Cardiac fibroblast (primary cell): ENCODE measurements at regions not wholly inside any gene's neighbourhood (a gene's known extent, or its start where the extent isn't known, plus 50 kb on each side); places are given as distances from the start of the nearest gene placed in this dataset.

Experiments
- DNase-seq, 2 donors: peaks; one replicate each; pipeline versions ENCODE4 v3.0.0 to v3.0.0-alpha.2; 2010; ENCODE audit warnings: low read depth in 2 of 2
- H3K4me3 ChIP-seq, 2 donors: replicated peaks in 1 of 2; 1 replicate in 1 of 2; 2 replicates in 1 of 2; pipeline ENCODE4 v1.5.1; 2011; ENCODE audit warnings: low read depth in 2 of 2, low read length in 2 of 2, mild to moderate bottlenecking in 2 of 2, moderate library complexity in 1 of 2
- TF ChIP-seq, protein P1 (sequence below): IDR thresholded peaks from one replicate; pipeline ENCODE4 v1.5.1; 2011; ENCODE audit warnings: low read depth, mild to moderate bottlenecking, low read length, inconsistent platforms

DNA sequence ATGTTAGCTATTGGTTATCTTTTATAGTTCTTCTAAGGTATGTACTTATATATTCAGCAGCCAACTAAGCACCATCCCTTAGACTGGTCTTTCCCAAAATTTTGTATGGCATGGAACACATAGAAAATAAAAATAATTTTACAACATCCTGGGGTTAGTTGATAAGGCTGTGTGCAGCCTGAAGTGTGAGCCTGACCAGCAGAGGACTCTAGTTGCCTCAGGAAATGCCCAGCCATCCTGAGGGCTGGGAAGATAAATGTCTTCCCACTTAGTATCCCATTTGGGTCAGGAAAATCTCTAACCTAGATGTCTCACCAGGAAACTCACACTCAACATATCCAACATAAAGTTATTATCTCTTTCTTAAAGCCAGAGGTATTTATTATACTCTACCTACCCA is 251.4 kb upstream of the POF1B start:
- TF ChIP-seq, protein P1, sequence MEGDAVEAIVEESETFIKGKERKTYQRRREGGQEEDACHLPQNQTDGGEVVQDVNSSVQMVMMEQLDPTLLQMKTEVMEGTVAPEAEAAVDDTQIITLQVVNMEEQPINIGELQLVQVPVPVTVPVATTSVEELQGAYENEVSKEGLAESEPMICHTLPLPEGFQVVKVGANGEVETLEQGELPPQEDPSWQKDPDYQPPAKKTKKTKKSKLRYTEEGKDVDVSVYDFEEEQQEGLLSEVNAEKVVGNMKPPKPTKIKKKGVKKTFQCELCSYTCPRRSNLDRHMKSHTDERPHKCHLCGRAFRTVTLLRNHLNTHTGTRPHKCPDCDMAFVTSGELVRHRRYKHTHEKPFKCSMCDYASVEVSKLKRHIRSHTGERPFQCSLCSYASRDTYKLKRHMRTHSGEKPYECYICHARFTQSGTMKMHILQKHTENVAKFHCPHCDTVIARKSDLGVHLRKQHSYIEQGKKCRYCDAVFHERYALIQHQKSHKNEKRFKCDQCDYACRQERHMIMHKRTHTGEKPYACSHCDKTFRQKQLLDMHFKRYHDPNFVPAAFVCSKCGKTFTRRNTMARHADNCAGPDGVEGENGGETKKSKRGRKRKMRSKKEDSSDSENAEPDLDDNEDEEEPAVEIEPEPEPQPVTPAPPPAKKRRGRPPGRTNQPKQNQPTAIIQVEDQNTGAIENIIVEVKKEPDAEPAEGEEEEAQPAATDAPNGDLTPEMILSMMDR = no peak
- no peak for DNase-seq

DNA sequence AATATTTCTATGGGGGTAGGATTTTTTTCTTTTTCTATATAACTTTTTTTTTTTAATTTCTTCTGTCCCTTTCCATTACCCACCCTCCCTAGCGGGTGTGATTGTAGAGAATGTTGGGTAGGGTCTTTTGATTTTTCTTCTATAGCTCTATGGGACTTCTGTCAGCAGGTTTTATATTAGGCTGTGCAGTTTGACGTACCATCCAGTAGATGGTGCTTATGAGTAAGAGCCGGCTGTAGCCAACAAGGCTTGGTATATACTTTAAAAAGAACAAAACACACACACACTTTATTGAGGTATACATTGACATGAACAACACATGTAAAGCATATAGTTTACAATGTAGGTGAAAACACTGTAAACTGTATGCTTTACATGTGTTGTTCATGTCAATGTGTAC is 247.9 kb upstream of the POF1B start:
- TF ChIP-seq, protein P1 = peak; percentile 43
- H3K4me3 ChIP-seq = no peak overlapping the region
- DNase-seq = peak in 1 of 2 donors; percentile 7

More for the DNA sequence above, 251.4 kb upstream of the POF1B start:
- H3K4me3 ChIP-seq = no peak overlapping the region

DNA sequence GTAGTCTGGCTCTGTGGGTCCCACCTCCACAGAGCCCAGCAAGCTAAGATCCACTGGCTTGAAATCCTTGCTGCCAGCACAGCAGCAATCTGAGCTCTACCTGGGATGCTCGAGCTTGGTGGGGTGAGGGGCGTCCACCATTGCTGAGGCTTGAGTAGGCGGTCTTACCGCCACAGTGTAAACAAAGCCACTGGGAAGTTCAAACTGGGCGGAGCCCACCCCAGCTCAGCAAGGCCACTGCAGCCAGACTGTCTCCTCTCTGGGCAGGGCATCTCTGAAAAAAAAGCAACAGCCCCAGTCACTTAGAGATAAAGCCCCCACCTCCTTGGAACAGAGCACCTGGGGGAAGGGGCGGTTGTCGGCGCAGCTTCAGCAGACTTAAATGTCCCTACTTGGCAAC is 243.2 kb upstream of the POF1B start:
- TF ChIP-seq, protein P1 = no peak
- DNase-seq = no peak
- H3K4me3 ChIP-seq = no peak overlapping the region

DNA sequence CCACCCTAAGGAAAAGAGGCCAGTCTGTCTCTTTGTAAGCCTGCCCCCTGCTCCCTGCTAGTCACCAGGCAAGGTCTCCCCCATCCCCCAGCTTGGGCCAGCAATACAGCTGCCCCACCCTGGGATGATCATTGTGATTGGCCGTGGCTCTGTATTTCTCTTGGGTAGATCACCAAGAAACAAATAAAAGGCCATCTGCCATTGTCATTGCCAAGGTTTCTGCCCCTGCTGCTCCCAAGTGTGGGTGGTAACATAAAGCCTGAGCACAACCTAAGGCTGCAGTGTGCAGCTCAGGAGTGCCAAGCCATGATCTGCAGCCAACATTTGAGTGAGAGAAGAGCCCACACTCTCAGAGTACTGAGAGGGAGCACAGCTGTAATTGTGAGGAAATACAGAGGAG is 241.0 kb upstream of the POF1B start:
- TF ChIP-seq, protein P1 = no peak

DNA sequence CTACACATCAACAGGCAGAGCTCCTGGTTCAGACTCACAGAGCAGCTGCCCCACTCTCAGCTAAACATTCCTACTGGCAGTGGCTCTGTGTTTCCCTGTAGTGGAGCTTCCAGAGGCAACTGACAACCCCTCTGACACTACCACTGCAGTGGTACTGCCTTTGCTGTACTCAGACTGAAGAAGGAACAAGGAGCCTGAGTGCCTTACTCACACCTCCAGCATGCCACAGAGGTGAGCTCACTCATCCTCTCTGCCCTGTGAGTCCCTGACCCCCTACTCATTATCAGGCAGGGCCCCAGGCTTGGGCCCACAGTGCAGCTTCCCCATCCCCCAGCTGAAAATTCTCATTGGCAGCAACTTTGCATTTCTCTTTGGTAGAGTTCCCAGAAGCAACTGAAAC is 240.5 kb upstream of the POF1B start:
- H3K4me3 ChIP-seq = no peak overlapping the region
- no peak for DNase-seq
- TF ChIP-seq, protein P1 = no peak

More for the DNA sequence above, 241.0 kb upstream of the POF1B start:
- no peak overlapping the region for H3K4me3 ChIP-seq
- DNase-seq = no peak

DNA sequence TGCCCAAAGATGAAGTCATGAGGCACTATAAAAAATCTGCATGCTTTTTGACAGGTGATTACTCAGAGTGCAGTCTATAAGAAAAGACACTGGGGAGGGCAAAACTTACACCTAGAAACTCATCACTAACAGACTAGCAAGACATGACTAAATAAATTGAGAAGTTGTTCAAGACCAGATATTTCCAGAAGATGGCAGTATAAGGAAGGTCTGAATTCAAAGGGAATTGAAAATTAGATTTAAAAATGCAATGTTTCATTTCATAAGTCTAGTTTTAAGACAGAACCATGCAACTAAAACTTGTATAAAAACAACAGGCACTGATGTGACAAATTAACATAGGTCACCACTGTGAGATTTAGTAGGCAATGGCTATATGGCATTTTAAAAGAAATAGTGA is 232.5 kb upstream of the POF1B start:
- TF ChIP-seq, protein P1 = peak; percentile 17
- H3K4me3 ChIP-seq = no peak overlapping the region
- peak; percentile 8 to 22 for DNase-seq

DNA sequence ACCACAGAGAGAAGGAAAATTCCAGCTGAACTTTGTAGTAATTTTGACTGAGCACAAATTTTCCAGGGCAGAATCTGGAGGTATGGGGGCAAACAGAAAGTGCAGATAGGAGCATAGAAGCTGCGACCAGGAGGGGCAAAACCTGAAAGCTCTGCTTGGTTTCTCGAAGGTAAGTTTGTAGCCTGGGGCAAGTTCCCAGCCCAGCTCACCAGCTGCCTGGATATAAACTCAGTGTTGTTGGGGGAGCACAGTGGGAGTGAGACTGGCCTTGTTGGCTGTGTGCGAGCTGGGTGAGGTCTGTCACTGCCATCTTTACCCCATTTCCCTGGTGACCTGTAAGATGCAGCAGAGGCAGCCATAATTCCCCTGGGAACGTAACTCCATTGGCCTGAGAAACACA is 213.5 kb upstream of the POF1B start:
- no peak overlapping the region for H3K4me3 ChIP-seq
- TF ChIP-seq, protein P1 = no peak
- no peak for DNase-seq
